ENCODE measurements at regions not wholly inside any gene's neighbourhood (a gene's known extent, or its start where the extent isn't known, plus 50 kb on each side); places are given as distances from the start of the nearest gene placed in this dataset.
"Not testable (repeated sequence)": the region's sequence is repeated elsewhere in the genome, so short reads cannot be mapped to it uniquely, and the experiment has no call there.

GRCh38 chr14:84493779-84494178 lies 1036.2 kb upstream of the FLRT2 start:
- TF ChIP-seq, protein P1, sequence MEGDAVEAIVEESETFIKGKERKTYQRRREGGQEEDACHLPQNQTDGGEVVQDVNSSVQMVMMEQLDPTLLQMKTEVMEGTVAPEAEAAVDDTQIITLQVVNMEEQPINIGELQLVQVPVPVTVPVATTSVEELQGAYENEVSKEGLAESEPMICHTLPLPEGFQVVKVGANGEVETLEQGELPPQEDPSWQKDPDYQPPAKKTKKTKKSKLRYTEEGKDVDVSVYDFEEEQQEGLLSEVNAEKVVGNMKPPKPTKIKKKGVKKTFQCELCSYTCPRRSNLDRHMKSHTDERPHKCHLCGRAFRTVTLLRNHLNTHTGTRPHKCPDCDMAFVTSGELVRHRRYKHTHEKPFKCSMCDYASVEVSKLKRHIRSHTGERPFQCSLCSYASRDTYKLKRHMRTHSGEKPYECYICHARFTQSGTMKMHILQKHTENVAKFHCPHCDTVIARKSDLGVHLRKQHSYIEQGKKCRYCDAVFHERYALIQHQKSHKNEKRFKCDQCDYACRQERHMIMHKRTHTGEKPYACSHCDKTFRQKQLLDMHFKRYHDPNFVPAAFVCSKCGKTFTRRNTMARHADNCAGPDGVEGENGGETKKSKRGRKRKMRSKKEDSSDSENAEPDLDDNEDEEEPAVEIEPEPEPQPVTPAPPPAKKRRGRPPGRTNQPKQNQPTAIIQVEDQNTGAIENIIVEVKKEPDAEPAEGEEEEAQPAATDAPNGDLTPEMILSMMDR (IDR thresholded peaks at IDR 0.05; ENCODE audit: insufficient read depth, low read depth, low read length, missing control alignments): no peak
- no peak overlapping the region for H3K4me3 ChIP-seq (ENCODE audit: low read depth, low read length)
- DNase-seq (ENCODE audit: low read depth): no peak

DNA sequence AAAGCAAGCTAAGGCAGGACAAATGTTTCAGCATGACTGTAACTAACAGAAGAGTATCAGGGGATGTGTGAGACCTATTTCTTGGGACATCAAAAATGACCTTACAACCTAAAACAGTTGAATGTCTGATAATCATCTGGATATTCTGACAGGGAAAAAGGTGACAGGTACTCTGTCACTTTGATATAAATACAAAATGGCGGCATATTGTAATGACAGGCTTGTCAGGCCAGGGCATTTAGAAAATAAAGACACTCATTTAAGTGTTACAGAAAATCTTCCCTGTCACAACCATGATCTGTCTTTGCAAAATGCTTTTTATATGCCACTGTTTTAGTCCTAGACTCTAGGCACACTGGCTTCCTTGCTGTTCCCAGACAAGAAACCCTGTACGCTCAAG lies 1033.3 kb upstream of the FLRT2 start:
- TF ChIP-seq, protein P1 (IDR thresholded peaks at IDR 0.05; ENCODE audit: insufficient read depth, low read depth, low read length, missing control alignments): no peak
- DNase-seq (ENCODE audit: low read depth): no peak
- no peak overlapping the region for H3K4me3 ChIP-seq (ENCODE audit: low read depth, low read length)

DNA sequence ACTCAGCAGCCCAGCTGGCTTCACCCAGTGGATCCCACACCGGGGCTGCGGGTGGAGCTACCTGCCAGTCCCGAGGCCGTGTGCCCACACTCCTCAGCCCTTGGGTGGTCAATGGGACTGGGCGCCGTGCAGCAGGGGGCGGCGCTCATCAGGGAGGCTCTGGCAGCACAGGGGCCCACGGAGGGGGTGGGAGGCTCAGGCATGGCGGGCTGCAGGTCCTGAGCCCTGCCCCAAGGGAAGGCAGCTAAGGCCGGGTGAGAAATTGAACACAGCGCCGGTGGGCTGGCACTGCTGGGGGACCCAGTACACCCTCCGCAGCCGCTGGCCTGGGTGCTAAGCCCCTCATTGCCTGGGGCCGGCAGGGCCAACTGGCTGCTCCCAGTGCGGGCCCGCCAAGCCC lies 1017.1 kb upstream of the FLRT2 start:
- not testable (repeated sequence) for DNase-seq (ENCODE audit: low read depth); H3K4me3 ChIP-seq (ENCODE audit: low read depth, low read length)

DNA sequence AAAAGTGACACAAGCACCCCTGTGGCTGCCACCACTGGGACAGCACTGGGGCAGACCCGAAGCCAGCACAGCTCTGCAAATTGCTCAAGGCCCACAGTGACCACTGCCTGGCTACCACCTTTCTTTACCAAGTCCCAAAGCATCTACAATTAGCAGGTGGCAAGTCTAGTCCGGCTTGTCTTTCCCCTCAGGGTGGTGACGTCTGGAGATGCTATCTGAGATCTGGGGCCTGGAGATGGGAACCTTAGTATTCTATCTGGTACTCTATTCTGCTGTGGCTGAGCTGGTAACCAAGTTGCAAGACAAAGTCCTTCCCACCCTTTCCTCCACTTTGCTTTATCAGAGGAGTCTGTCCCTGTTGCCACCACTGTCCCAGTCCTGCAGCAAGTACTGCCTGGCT lies 1010.1 kb upstream of the FLRT2 start:
- H3K4me3 ChIP-seq (ENCODE audit: low read depth, low read length): no peak overlapping the region
- TF ChIP-seq, protein P1 (IDR thresholded peaks at IDR 0.05; ENCODE audit: insufficient read depth, low read depth, low read length, missing control alignments): no peak
- DNase-seq (ENCODE audit: low read depth): no peak

DNA sequence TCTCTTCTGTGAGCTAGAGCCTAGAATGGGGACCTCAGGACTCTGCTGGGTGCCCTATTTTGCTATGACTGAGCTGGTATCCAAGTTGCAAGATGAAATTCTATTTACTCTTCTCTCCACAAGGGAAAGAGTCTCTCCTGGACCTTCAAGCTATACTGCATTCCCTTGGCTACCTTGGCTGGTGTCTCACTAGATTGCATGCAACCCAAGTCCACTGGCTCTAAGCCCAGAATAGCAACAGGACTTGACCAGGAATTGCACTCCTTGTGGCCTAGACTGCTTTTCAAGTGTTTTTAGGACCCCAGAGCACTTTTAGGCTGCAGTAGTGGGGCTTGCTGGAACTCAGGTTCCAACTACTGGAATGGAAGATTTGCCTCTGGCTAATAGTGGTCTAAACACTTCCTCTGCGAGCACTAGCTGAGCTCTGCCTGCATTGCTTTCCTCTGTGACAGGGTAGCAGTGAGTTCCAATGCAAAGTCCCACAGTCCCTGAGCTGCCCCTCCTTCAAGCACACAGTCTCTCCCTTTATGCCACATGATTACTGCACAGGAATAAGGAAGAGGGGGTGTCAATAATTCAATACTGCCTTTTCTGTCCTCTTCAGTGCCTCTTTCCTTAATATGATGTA lies 1009.1 kb upstream of the FLRT2 start:
- H3K4me3 ChIP-seq (ENCODE audit: low read depth, low read length): no peak overlapping the region
- no peak for DNase-seq (ENCODE audit: low read depth)
- TF ChIP-seq, protein P1 (IDR thresholded peaks at IDR 0.05; ENCODE audit: insufficient read depth, low read depth, low read length, missing control alignments): no peak

- DNase-seq (ENCODE audit: low read depth): no peak
- TF ChIP-seq, protein P1 (IDR thresholded peaks at IDR 0.05; ENCODE audit: insufficient read depth, low read depth, low read length, missing control alignments): no peak
These were observed 1006.2 kb upstream of the FLRT2 start for GRCh38 chr14:84523746-84524145.

DNA sequence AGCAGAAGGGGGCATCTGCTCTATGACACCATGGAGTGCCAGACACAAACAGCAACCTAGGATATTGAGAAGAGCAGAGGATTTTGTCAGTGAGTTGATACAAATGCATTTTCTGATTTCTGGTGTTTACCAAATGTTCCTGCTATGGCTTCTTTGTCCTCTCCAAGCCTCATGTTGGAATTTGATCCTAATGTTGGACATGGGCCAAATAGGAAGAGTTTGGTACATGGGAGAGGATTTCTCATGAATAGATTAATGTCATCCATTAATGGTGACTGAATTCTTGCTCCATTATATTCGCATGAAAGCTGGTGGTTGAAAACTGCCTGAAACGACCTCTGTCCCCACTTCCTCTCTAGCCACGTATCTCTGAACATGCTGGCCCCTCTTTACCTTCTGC lies 1002.2 kb upstream of the FLRT2 start:
- H3K4me3 ChIP-seq (ENCODE audit: low read depth, low read length): no peak overlapping the region
- TF ChIP-seq, protein P1 (IDR thresholded peaks at IDR 0.05; ENCODE audit: insufficient read depth, low read depth, low read length, missing control alignments): no peak
- DNase-seq (ENCODE audit: low read depth): no peak

More at GRCh38 chr14:84523746-84524145, 1006.2 kb upstream of the FLRT2 start:
- no peak overlapping the region for H3K4me3 ChIP-seq (ENCODE audit: low read depth, low read length)

Measured in GM12865 (cell line).